ENCODE measurements at regions not wholly inside any gene's neighbourhood (a gene's known extent, or its start where the extent isn't known, plus 50 kb on each side); places are given as distances from the start of the nearest gene placed in this dataset.

- TF ChIP-seq CTCF (conservative IDR thresholded peaks at IDR 0.05 in 1 of 2, IDR thresholded peaks at IDR 0.05 in 1 of 2; ENCODE audit: low read depth in 1 of 2, low read length in 2 of 2) (no peak), EZH2 (IDR thresholded peaks at IDR 0.05; ENCODE audit: low read length, missing control alignments) (no peak)
These were observed 175.7 kb upstream of the HAAO start for GRCh38 chr2:42967959-42968674.

All from fibroblast of lung (primary cell).